ENCODE measurements at regions not wholly inside any gene's neighbourhood (a gene's known extent, or its start where the extent isn't known, plus 50 kb on each side); places are given as distances from the start of the nearest gene placed in this dataset.

DNA sequence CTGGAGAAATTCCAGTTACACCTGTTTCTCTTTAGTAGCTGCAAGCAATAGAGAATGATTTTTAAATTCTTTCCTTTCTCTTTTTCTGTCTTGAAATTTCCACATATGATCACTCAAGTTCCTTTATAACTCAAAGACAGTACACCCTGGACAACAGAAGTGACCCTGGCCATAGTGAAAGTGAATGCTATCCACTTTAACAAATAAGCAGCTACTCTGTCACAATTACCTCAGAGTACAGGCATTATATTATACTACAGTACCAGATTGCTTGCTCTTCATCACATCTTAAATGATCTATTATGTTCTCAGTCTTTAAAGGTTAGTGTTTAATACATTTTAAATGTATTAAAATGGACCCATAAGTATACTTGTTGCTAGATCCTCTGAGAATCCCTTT, 136.2 kb downstream of the KLF12 start:
- no peak for DNase-seq

DNA sequence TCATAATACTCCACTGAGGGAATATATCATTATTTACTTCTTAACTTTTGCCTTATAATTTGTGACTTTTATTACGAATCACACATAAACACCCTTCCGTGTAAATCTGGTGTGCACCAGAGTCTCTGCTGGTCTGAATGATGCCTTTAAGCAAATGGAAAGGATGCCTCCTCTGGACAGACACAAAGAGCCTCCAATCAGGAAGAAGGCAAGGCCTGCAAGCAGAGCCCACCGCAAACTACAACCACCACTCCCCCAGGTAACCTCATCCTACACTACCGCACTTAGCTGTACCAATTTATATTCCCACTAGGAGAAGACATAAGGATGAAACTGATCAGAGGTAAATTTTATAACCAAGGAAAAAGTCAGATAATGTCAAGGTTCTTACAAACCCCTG, 137.6 kb downstream of the KLF12 start:
- no peak for DNase-seq

DNA sequence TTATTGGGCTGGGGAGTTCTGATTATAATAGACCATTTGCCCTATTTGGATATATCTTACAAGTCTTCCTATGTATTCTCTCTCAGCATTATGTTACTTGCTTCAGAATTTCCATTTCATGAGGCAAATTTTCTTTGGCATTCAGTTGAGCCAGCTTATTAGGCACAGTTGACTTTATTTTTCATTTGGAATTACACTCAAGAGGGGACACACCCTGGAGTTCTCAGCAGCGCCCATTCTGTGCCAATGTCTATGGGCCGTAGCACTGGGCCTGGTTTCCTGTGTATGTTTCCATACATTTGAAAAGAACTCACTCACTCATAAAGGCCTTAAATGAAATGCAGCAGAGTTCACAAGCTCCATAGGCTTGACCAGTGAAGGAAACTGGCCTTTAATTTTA, 138.5 kb downstream of the KLF12 start:
- DNase-seq = no peak

DNA sequence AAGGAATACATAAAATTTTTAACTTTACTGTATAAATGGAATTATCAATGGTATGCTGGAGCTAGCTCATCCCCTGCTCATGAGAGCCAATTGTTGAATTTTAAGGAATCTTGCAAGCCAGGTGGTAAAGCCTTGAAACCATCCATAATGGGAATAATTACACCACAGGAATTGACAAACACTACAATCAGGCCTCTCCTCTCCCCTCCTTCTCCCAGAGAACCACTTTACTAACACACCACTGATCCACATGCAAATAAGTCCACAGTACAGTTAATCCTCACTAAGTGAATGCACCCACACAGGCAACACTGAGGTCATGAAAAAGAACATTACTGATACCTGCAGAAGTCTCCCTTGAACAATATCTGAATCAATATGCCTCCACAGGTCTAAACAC, 140.5 kb downstream of the KLF12 start:
- DNase-seq = no peak

DNA sequence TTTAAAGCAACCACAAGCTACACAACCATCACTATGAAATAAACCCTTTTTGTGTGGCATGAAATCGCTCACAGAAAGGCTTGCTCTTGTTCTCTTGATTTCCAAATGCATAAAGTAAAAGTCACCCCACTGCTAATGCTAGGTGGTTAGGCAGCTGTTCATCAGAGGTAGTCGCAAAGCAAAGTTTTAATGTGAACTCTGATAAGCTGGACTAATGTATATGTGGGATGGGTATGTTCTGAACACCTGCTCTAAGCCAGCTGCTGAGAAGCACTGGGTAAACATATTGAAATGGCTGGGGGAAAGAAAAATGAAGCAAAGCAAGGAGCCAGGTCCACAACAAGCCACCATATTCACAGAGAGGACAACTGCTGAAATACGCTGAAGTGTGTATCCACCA, 142.3 kb downstream of the KLF12 start:
- no peak for DNase-seq

DNA sequence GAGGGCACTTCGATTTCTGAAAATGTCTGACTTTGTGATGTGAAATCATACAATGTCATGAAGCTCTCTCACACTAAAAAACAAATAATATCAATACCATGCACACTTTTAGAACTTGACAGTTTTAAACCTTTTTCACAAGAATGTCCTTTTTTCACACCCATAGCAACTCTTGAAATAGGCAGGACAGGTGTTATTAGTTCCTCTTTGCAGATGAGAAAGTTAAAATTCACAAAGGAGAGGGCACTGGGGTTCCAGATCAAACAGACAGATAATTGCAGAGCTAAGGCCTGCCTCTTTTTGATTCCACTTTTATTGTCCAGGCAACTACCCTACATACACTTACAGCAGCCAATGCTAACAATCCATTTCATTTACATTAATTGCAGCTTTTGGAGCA, 142.8 kb downstream of the KLF12 start:
- DNase-seq = no peak

DNA sequence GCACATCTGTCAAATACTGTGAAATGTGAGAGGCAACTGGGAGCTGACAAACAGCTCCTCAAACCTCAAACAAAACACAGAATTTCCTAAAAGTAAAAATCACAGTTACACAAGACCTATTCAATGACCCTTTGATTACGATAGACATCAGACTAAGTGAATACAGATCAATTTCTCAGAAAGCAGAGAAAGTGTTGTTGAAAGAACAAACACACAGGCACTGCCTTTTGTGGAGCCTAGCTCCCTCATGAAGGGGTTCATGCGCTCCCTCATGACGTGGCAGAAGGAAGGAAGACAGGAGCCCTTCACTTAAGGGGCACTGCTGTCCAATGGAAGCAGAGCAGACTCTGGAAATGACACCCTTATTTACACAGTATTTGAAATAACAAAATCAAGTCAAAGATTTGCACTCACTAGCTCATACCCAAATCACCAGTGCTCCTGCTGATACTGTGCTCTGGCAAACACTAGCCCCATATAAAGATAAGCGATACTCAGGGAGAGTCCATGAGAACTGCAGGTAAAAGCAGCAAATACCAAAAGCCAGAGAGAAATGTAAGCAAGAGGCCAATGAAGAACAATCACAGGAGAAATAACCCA, 144.9 kb downstream of the KLF12 start:
- DNase-seq = no peak

DNA sequence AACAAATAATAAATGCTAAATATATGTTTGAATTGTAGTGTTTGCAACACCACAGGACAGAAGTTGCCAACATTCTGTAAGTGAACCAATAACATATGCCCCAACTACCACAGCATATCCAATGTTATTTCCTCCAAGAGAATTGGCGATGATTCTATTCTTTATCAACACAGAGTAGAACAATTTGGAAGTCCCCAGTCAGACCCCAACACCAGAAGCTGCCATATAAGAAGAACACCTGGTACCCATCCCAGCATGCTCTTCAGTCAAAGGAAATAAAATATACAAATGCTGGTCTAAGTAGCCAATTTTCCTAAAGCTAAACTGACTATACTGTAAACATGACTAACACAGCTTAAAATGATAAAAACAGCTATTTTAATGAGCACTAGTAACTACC, 145.7 kb downstream of the KLF12 start:
- DNase-seq = no peak

DNA sequence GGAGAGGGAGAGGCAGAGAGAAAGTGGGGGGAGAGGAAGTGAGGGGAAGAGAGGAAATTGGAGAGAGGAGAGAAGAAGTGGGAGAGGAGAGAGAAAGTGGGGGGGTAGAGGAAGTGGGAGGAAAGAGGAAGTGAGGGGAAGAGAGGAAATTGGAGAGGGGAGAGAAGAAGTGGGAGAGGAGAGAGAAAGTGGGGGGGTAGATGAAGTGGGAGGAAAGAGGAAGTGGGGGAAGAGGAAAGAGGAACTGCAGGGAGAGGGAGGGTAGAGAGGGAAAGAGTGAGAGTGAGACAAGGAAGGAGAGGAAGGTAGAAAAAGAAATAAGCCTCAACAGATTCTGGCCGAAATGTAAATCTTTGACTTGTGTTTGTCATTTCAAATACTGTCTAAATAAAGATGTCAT, 146.6 kb downstream of the KLF12 start:
- no peak for DNase-seq

DNA sequence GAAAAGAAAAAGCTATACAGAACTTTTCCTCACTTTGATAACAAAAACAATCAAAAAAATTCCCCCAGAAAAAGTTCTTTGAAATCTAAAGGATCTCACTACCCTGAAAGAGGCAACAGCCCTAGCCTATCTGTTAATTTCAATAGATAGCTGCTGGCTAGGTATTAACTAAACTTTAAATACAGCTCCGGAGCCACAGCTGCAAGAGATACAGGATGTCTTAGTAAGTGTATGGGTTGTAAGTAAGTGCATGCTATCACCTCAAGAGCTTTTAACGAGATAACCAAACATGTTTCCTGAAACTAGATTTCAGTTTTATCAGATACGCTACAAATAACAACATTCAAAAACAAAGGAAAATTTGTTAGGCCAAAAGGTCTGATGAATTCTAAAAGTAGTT, 148.4 kb downstream of the KLF12 start:
- no peak for DNase-seq

DNA sequence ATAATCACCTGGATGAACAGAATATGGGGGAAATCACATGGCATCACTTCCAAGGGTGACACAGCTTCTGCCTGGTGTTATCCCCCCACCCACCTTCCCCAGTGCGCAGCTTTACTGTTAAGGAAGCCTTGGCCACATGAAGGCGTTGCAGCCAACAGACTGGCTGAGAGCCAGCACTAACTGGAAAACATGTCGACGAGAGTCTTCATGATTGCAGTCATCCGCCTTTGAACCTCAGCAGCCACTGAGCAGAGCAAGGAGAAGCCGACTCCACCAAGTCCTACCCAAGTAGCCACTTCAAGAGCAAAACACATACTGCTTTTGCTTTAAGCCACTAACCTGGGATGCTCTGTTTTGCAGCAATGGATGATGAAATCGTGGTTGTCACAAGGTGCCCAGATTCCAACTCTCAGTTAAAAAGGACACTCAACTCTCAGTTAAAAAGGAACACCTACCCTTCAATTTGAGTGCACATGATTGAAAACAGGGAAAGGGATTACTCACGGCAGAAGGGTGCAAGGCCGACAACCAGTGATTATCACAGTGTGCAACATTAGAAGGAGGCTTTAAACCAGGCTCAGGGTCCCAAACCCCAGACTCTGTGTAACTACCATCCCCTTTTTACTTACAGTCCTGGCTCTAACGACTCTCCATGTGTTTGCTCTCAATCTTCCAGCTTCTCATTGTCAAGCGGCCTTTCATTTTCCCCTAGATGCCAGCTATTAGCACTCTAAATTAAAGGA, 149.1 kb downstream of the KLF12 start:
- peak; percentile 81 for DNase-seq

DNA sequence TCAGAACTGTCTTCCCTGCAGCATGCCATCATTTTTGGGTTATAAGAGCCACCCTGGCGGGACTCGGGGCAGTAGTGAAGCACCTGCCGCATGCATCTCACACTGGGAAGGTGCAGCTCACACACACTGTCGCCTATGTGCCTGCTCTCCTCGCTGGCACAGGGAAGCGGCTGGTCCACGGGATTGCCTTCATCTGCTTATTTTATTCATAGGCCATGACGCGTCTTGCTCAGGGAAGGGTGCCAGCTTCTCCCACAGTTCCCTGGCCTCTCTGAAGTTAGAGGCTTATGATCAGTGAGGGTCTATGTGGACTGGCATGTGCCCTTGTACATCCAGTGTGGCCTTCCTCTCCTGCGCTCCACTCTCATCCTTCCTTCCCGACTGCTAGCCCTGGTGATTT, 150.0 kb downstream of the KLF12 start:
- no peak for DNase-seq

DNA sequence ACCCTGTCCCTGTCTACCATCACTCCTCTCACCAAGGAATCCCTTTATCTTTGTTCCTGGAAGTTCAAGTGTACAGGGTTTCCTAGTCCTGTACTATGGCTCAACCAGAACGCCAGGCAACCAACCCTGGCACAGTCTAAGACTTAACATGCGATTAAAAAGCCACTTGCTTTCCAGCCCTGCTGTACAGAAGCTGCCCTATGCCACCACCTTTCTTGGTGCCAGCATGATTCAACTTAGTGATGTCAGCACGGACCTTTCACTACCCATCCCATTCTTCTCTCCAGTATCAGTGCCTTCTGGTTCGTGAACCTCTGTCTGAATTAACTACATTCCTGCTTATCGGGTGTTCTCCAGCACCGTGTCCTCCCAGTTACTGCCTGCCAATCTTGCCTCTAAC, 151.1 kb downstream of the KLF12 start:
- DNase-seq = no peak

DNA sequence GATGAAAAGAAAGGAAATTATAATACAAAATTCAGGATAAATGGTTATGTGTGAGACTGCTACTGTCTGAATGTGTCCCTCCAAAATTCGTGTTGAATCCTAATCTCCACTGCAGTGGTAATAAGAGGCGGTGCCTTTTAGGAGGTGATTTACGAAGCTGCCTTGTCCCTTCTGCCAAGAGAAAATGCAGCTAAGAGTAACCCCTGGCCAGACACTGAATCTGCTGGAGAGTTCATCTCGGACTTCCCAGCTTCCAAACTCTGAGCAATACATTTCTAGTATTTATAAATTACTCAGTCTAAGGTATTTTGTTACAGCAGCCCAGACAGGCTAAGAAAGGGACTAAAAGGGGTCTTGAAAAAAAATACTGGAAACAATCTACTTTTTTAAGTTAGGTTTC, 152.6 kb downstream of the KLF12 start:
- DNase-seq = no peak

DNA sequence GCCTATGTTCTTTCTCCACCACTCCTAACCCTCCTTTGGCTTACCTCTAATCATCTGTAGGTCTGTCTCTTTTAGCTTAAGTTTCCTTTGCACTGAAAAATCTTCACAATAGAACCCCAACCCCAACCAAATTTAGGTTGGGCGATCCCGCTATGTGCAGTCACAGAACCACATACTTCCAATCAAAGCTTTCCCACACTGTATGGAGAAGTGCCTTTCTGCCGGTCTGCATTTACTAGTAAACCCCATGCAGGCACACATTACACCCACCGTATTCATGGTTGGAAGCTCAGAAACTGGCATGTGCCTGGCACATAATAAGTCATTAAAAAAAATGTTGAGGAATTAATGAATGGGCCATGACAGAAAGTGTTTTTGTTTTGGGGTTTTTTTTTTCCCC, 158.4 kb downstream of the KLF12 start:
- no peak for DNase-seq

DNA sequence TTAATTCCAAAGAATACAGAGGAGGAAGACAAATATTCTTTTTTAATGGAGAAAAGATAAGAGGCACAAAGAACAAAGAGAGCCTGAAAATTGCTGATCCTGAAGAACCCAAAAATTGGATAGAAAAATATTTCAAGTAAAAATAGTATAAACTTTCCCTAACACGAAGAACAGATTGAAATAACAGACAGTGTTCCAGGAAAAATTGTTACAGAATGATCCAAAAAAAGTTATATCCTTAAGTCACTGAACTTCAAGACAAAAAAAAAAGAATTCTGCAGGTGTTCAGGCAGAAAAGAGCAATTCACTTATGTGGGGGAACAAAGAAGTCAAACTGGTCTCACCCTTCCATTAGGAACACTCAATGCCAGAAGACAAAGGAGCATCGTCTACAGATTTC, 160.2 kb downstream of the KLF12 start:
- no peak for DNase-seq

DNA sequence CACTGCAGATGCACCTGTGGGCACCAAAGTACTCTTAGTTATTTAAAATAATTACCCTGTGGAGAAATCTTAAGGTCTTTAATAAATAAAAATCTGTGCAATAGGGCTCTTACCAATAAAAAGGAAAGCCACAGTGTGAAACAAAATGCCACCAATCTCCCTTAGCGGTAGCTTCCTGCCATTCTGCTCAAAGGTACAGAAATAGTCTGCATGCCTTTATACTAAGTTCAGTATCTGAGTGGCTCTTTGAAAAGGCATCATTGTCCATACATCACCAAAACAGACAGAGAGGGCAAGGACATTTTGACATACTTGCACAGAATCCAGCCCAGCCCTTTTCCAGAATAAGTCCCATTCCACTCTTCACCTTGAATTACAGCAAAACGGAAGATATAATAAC, 161.0 kb downstream of the KLF12 start:
- no peak for DNase-seq

DNA sequence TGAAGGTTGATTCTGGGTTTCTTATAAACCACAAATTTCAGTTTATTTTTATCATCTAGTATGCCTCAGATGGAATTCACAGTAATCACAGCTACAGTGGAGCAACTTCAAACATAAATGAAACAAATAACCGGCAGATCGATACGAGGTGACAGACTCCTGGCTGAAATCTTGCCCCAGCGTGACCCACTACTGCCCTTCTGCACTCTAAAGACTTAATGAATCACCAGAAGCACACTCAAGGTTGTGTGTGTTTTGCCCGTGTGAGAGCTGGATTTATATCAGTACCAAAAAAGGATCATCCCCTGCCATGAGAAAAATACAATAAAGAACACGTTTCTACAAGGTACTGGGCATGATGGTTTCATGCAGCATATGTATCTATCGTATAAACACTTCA, 161.7 kb downstream of the KLF12 start:
- DNase-seq = no peak

DNA sequence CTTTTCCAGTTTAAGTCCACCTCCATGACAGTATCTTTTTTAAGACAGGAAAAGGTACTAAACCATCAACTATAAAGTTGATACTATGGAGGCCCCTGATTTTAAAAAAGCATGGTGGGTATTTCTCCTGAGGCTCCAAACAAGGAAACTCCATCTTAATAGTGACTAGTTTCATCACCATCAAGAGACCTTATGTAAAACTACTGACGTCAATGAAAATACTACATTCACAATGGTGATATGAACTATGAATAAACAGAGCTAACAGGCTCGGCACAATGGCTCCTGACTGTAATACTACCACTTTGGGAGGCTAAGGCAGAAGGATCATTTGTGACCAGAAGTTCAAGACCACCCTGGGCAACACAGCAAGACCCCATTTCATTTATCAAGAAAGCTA, 162.7 kb downstream of the KLF12 start:
- no peak for DNase-seq

DNA sequence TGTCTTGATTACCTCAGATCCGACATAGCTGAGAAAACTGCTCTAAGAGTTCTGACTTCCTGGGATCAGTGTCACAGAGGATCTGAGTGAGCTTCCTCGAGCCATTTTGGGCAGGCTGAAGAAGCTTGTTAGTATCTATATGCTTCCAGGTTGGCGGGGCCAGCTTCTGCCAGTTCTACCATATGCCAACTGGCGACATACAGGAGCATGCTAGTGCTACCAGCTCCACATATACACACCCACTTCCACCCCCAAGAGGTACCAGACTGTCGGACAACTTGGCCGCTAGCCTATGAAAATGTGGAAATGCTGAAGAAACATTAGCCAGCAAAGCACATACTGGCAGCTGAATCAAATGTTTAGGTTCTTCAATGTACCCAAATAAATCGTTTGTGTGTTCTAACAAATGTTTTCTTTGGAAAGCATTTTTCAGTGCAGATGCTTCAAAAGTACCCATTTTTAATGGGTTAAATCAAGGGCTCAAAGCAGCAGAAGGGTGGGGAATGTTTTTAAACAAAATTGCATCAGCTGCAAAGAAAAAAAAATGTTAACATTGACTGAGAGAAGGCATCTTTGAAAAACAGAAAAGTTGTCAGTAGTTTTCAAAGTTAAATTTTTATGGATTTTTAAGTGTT, 163.7 kb downstream of the KLF12 start:
- no peak for DNase-seq

DNA sequence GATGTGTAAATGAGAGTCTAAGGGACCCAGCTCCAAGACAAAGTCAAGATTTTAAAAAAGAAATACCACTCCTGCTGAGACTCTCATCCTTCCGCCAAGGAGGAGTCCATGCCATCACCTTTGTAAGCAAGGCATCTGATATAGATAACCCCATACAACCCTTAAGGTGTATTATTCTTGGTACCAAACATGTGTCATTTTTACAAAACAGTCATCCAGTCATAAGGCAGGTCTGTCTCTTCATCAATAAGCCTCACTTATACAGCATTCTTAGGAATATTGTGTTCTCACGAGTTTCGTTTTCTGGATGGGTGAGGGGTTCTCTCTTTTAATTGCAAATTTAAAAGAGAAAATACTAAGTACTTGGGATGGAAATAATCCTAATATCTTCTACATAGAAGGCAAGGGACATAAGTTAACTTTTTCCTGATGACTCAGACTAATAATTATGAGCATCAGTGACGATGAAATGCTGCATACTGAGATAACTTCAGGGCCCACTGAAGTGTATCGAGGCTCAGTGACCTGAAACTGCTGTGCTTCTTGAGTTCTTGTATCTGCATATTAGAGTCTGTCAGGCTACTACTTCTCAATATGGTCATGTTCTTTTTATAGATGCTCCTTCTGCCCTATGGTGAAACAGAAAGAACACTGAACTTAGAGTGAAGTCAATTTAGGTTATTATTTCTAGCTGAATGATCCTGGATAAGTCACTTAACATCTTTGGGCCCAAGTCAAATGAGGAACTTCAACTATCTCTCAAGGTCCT, 166.6 kb downstream of the KLF12 start:
- no peak for DNase-seq

DNA sequence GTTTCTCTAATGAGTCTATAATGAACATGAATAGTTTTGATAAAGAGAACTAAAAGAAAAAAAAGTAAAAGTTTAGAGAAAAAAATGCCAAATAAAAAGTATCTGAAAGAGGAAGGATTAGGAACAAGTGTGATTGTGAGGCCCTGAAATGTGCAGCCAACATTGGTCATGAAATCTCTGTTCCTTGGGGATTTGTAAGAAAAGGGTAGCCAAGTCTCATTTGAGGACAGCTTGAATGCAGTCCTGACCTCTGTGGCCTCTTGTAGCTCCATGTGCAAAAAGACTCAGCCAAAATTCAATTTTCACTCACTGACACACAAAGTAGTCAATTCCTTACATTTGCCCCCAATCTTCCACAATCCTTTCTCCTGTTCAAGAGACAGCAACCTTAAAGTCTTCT, 167.9 kb downstream of the KLF12 start:
- no peak for DNase-seq

DNA sequence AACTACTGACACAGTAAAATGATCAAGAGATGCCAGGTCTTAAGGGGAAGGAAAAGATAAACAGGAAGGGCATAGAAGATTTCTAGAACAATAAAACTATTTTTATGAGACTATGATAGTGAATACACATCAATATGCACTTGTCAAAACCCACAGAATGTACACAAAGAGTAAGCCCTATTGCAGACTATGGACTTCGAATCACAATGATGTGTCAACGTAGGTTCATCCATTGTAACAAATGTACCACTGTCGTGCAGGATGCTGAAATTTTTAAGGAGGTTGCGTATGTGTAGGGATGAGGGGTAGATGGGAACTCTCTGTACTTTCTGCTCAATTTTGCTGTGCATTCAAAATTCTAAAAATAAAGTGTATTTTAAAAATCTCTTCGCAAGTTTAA, 171.9 kb downstream of the KLF12 start:
- DNase-seq = no peak

DNA sequence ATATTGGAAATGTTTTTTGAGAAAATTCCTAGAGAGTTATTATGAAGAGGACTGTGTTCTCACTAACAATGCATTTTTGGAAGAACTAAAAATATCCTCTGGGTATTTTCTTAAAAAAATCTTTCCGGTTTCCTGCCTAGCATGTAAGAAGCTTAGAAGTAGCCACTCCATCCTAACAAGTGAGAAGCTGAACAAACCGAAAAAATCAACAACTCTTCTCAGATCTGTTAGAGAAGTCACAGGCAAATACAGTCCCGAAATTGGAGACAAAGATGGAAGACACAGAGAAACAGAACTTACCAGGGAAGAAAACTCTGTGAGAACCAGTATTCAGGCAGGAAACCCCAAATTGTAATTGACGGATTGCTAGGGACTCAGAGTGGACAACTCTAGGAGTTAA, 173.0 kb downstream of the KLF12 start:
- DNase-seq = no peak
